GM18511 (cell line): ENCODE measurements at regions not wholly inside any gene's neighbourhood (a gene's known extent, or its start where the extent isn't known, plus 50 kb on each side); places are given as distances from the start of the nearest gene placed in this dataset.

Experiments
- ATAC-seq: cut with Tn5 transposase; IDR thresholded peaks from one replicate; pipeline ENCODE4 v1.9.1; 2021; ENCODE audit warnings: mild to moderate bottlenecking, moderate library complexity; ENCODE audit not compliant: unreplicated experiment

DNA sequence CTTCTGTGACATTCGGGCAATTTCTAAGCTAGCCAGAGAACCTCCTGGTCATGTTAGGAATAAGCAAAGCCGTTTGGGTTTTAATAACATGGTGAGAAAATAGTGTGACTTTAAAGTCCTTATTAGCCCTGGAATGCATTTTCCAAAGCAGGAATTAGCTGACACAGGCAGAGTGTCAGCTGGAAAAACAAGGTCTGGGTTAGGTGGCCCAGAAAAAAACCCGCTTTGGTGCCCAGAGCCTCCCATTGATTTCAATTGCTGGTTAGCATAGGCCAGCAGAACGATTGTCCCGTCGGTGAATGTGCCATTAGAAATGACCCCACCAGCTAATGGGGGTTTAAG lies 62.1 kb upstream of the CPEB4 start:
- ATAC-seq: no peak

DNA sequence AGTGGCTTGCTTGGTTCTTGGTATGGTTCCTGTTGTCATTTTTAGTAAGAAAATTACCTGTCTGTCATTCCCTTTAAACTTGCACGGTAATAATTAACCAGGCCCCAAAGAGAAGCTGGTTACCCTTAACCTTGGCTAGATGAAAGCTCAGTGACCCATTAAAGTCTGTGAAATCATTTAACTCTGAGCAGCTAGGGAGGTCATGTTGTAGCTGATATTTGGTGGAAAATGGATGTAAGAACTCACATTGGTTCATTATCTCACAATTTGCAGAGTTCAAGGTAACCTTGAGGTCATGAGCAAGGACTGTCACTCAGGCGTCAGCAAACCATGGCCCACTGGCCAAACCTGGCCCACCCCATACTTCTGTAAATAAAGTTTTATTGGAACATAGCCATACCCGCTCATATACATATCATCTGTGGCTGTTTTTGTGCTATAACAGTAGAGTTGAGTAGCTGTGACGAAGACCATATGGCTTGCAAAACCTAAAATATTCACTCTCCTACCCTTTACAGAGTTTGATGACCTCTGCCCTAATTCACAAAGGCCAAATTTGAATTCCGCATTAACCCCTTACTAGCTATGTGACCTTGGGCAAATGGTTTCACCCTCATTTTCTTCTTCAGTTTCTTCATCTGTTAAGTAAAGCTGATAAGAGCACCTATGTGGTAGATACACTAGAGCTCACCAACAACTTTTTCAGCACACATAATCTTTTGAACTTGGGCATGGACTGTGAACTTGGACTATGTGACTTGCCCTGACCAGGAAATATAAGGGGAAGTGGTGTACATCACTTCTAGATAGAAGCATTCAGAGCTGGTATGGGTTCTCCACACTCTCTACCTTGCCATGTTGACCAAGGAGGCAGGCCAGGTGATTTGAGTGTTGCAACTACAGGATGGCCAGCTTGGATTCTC lies 61.5 kb upstream of the CPEB4 start:
- ATAC-seq: no peak

DNA sequence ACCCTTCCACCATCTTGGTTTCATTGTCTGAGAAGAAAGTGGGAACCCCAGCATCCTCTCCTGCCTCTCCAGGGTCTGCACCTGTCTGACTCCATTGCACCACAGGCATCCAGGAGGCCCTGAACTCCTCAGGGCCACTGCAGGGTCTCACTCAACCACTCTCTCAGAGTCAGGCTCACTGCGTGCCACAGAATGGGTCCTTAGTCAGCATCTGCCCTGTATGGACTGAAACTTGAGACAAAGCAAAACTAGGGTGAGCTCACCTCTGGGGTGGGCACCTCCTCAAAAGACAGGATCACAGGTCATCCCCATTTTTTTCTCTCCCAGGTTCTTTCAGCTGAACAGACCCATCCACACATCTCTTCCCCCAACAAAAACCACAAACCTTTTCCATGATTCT lies 59.2 kb upstream of the CPEB4 start:
- ATAC-seq: no peak

DNA sequence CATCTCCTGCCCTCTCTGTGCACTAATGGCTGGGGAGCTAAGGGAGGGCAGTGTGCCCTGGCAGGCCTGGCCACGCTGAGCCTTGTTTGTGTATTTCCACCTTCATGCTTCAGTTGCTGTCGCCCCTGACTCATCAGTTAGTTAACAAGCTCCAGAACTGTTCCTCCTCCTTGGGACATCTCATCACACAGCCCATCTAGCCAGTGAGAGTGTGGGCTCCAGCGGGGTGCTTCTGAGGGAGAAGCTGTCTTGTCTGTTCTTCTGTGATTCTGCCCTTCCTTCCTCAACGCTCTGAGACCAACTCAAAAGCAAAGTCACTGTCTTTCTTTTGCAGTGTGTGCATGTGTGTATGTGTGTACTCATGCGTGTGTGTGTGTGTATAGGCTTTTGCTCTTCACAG lies 58.3 kb upstream of the CPEB4 start:
- peak; percentile 53 for ATAC-seq

DNA sequence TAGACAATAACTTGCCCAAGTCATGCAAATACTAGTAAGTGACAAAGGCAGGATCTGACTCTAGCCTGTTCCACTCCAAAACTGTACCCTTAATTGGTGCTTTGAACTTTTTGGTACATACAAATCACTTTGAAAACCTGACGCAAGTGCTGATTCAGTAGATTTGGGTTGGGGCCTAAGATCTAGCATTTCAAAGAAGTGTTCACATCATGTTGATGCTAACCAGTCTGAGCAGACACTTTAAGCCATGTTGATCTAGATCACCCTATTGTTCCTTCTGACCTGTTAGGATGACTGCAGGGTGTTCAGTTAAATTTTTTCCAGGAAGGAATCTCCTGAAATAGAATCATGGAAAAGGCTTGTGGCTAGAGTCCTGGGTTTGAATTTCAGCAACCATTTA lies 57.7 kb upstream of the CPEB4 start:
- no peak for ATAC-seq

DNA sequence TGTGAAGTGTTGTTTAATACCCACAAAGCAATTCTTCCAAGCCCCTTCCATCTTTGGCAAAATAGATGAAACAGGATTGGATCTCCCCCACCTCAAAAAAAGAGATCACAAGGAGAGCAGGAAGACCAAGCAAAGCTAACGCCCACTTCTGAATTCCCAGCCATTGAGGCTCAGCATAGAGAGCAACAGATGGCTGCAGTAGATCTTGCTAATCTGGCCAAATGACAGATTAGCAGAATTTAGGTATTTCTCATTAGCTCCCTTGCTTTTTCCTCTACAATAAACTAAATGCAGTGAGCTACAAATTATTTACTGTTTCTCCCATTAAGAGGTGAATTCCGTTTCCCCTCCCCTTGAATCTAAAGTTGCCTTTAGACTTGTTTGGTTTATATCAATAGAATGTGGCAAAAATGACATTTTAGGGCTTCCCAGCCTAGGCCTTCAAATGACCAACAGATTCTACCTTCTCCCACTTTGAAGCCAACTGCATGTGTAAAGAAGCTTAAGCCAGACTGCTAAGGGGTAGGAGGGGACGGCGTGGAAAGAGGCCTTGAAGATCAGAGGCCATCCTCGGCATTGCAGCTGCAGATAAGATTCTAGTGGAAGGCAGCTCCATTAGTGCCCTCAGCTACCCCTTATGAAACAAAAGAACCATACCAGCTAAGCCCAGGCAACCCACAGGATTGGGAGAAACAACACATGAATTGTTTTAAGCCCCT lies 56.8 kb upstream of the CPEB4 start:
- no peak for ATAC-seq

DNA sequence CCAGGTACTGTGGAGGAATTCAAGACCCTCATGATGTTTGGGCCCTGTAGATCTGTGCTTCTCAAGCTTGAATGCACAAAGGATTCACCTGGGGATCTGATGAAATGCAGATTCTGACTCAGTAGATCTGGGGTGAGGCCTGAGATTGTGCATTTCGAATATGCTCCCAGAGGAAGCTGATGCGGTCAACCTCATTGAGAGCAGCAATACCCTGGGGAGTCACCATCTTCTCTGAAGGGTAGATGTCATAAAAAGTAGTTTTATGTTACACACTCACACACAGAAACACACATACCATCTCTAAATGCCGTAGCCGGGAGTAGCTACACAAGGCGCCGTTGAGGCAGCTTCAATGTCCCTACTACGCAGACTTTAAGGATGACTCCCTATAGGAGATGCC lies 55.8 kb upstream of the CPEB4 start:
- ATAC-seq: peak; percentile 67

DNA sequence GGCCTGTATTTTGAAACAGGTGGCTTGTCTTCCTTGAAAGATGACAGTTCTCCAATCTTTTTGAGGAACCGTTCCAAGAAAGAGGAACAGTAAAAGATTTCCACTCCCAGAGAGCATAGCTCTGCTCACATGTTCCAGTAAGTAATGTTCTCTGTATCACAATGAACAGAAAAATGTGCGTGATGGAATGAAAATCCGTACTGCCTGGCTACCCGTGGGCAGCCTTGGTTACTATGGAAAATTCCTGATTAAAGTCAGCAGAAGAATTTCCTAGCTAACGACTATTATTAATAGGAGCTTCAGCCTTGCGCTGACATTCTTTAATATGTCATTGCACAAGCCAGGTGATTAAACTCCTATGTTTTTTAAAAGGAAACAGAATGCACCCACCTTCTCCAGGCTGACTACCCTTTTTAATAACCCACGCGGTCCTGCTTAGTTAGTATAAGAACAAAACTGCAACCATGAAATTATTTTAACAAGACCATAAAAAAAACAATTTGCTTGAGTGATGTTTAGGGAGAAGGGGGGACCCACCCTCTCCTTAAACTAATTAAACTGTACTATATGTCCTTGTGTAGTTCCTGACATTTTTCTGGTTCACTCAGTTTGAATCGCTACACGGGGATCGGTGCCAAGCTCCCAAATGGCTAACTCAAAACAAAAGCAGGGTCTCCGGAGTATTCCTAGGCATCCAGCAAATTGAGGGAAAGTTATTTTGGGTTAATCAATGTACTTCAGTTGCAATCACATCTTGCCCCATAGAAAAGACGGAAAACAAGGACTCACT lies 54.8 kb upstream of the CPEB4 start:
- no peak for ATAC-seq

DNA sequence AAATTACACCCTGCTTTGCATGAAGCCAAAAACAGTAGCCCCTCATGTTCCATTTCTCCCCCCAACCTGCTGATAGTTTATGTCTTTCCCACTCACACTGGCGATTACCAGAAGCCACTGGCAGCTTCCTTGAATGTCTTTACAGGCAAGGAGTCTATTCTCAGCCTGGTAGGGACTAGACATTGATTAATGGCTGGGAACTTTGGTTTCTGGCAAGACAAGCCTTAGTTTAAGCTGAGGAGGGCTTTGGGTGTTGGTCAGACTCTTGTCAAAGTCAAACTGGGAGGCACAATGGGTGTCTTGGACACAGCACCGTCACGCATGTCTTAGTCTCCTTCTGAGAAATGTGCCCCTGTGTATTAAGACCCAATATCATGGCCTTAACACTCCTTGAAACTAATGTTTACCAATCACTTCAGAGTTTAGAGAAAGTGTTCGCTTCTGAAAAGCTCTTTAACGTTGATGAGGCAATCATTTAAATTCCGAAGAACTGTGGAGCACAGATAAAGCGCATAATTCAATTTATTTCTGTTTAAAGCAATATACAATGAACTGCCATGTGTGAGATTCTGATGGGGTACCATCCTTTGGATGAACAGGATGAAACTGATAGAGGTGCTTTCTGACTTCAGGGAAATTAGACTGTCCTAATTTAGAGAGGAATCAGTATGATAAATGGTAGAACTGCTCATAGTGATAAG lies 53.9 kb upstream of the CPEB4 start:
- ATAC-seq: no peak

DNA sequence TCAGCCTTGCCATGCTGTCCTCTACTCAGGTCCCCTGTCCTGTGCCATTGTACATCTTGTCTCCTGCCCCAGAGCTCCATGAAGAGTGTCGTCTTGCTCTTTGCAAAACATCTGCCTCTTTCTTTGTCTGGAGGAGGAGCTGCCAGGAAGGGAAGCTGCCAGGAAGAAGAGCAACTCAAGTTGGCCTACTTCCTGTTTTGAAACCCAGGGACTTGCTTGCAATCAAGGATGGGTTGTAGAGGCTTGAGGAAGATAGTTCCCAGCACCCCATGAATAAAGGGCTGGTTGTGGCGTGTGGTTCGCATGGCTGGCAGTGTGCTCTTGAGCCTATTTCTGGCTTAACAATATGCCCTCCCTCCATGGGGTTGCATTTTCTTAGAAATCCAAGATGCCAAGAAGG lies 53.0 kb upstream of the CPEB4 start:
- no peak for ATAC-seq

DNA sequence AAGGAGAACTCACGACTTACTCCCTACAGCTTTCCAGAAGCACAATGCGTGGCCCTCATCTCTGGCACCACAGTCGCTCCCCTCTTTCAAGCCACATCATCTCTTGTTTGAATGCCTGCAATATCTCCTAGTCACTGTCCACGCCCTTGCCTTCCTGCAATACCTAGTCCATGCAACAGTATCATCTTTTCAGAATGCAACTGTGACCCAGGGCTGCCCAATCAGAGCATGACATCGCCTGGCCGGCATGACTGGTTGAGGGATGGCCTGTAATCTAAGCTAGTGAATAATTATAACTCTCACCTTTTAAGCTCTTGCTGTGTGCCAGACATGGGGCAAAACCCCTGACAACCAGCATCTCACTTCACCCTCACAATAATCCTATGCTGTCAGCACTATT lies 52.5 kb upstream of the CPEB4 start:
- no peak for ATAC-seq

DNA sequence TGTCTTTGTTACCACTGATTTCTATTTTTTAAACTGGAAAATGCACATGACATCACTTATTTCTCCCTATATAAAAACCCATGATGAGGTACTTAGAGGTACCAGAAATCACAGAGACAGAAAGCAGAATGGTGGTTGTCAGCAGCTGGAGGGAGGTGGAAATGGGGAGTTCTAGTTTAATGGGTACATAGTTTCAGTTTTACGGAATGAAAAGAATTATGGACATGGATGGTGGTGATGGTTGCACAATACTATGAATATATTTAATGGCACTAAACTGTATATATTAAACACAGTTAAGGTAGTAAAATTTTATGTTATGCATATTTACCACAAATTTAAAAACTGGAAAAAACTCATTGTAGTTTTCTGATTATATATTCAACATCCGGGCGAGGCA lies 50.5 kb upstream of the CPEB4 start:
- ATAC-seq: no peak
